Spleen (tissue), 11 donors: ENCODE measurements at regions not wholly inside any gene's neighbourhood (a gene's known extent, or its start where the extent isn't known, plus 50 kb on each side); places are given as distances from the start of the nearest gene placed in this dataset.

Experiments
- DNase-seq: peaks from one replicate; pipeline ENCODE4 v3.0.0-alpha.2; 2020
- H3K27ac ChIP-seq, 8 donors: fragments of 200-600 bp; sonication (generic) in 7 of 8; 1 replicate in 4 of 8; 2 replicates in 4 of 8; pipeline versions ENCODE4 v1.5.0 to v1.8.0; 2016 to 2021; ENCODE audit warnings: inconsistent platforms in 4 of 8, mild to moderate bottlenecking in 4 of 8, moderate library complexity in 1 of 8
- H3K27me3 ChIP-seq, 7 donors: fragments of 200-600 bp; sonication (generic) in 6 of 7; replicated peaks in 1 of 7; 1 replicate in 4 of 7; 2 replicates in 3 of 7; pipeline versions ENCODE4 v1.5.0 to v1.8.0; 2016 to 2021; ENCODE audit warnings: inconsistent platforms in 3 of 7, mild to moderate bottlenecking in 1 of 7
- H3K36me3 ChIP-seq, 6 donors: fragments of 200-600 bp; sonication (generic) in 5 of 6; 1 replicate in 4 of 6; 2 replicates in 2 of 6; pipeline versions ENCODE4 v1.5.0 to v1.8.0; 2016 to 2021; ENCODE audit warnings: inconsistent platforms in 2 of 6
- H3K4me1 ChIP-seq, 6 donors: fragments of 200-600 bp; sonication (generic) in 5 of 6; 1 replicate in 3 of 6; 2 replicates in 3 of 6; pipeline versions ENCODE4 v1.5.0 to v1.8.0; 2016 to 2021; ENCODE audit warnings: inconsistent platforms in 3 of 6
- H3K4me3 ChIP-seq, 8 donors: fragments of 200-600 bp; sonication (generic) in 7 of 8; 1 replicate in 4 of 8; 2 replicates in 4 of 8; pipeline versions ENCODE4 v1.5.0 to v1.8.0; 2016 to 2021; ENCODE audit warnings: inconsistent platforms in 4 of 8, mild to moderate bottlenecking in 4 of 8, moderate library complexity in 2 of 8
- H3K9me3 ChIP-seq, 8 donors: fragments of 200-600 bp; sonication (generic) in 7 of 8; 1 replicate in 4 of 8; 2 replicates in 4 of 8; pipeline versions ENCODE4 v1.5.0 to v1.8.0; 2016 to 2021; ENCODE audit warnings: inconsistent platforms in 4 of 8
- CTCF ChIP-seq, 11 experiments: fragments of 200-600 bp in 7 of 11; fragments of 450-650 bp in 4 of 11; sonication (generic) in 4 of 11; IDR thresholded peaks in 8 of 11; conservative IDR thresholded peaks in 3 of 11; 1 replicate in 7 of 11; 2 replicates in 4 of 11; pipeline versions ENCODE4 v1.4.0 to v1.8.0; 2016 to 2021; ENCODE audit warnings: antibody characterized with exemption in 11 of 11, inconsistent platforms in 4 of 11, mild to moderate bottlenecking in 1 of 11
- POLR2A ChIP-seq, 3 donors: fragments of 450-650 bp; IDR thresholded peaks; one replicate each; pipeline ENCODE4 v1.5.1; 2017; ENCODE audit warnings: antibody characterized with exemption in 3 of 3, mild to moderate bottlenecking in 1 of 3
- POLR2AphosphoS5 ChIP-seq, 3 donors: sonication (generic); formaldehyde crosslinking; IDR thresholded peaks; one replicate each; pipeline ENCODE4 v1.5.1; 2017; ENCODE audit warnings: antibody characterized with exemption in 3 of 3
- WGBS, 5 donors: extraction: QIAGEN DNeasy Blood & Tissue Kit in 3 of 5; methylation state at CpG; one replicate each; pipeline versions ENCODE4 v1.1.5 to v1.1.7; 2013 to 2018; 5-methylcytosine and 5-hydroxymethylcytosine counted together
- intact Hi-C: fragments of 100-400 bp; cut with DNase I; formaldehyde crosslinking; loops from one replicate; pipeline ENCODE4 v1.15.0; 2023; ENCODE audit warnings: low total_unique reads
- donor health status: healthy with polysubstance abuse.
- donor health status: DM: no; HTN: no; CAD: no; lungs with moderate emphysema.
- donor health status: DM: no; HTN: no; CAD: no.
- donor health status: Bipolar disorder and iron deficiency.
- donor health status: healthy.
- donor health status: DM: no; HTN: no; CAD: no.
- donor health status: DM: yes; HTN: yes; CAD: no.

DNA sequence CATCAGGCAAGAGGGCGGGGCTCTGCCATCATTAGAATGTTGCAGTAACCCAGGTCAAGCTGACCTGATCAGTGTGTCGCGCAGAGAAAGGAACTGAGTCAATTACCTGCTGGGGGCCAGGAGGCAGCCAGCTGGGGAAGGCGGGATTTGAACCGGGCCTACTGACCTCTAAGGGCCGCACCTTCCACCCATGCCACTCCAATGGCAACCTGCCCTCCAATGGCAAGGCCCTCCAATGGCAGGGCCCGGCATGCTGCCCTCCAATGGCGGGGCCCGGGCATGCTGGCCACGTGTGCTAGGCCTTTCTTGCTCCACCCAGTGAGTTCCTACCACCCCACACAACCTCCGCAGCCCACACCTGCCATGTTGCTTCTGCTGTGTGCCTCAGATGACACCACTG lies 407.6 kb downstream of the CTTN start:
- DNase-seq, result no peak
- Histone ChIP-seq H3K27ac (no peak overlapping the region), H3K4me3 (no peak overlapping the region), H3K4me1 (peaks cover 0 to 11% (median 0%) of the 10 kb centered on the region in 6 donors), H3K27me3 (peaks cover 0 to 23% (median 0%) of the 10 kb centered on the region in 7 donors), H3K9me3 (no peaks in the 10 kb centered on the region), H3K36me3 (no peaks in the 10 kb centered on the region)
- TF ChIP-seq POLR2AphosphoS5 (IDR thresholded peaks at IDR 0.05), result no peak
- TF ChIP-seq POLR2A (IDR thresholded peaks at IDR 0.05), result no peak
- no peak for TF ChIP-seq CTCF (IDR thresholded peaks at IDR 0.05 in 8 of 11, conservative IDR thresholded peaks at IDR 0.05 in 3 of 11)
- 90 to 94% (median 92%) methylated on average over 11 of the region's 11 CpGs for WGBS, 5 donors
- intact Hi-C loops, result no loop called here

DNA sequence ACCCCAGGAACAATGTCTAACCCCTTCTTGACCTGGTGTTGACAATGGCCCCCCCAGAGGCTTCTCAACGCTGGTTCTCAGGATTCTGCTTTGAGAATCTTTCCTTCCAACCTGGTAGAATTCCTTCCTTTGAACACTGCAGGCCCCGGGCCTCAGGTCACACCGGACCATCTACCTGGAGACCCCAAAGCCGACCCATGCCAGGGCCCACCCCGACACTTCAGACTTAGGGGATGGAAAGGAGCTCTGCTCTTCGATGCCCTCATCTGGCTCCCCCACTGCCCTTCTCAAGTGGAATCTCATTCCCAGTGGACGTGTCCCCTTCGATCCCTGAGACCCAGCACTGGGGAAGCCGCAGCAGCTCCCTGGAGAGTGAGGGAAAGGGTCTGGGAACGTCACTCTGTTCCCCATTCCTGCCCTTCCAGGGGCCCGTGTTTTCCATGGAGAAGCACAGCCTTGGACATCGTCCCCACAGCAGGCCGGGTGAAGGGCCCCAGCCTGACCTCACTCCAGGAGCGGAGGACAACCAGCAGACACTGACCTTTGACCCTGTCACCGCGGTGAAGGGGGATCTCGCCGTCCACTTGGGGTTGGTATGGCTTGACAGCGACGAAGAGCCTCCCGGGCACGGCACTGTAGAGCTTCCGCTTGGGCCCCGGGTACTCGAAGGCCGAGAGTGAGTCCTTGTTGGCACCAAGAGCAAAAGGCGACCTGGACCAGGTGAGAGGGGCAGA lies 408.3 kb downstream of the CTTN start:
- 90 to 94% (median 92%) methylated on average over 25 to 27 of the region's 27 CpGs for WGBS, 5 donors
- TF ChIP-seq POLR2A (IDR thresholded peaks at IDR 0.05) (no peak), POLR2AphosphoS5 (IDR thresholded peaks at IDR 0.05) (no peak), CTCF (IDR thresholded peaks at IDR 0.05 in 8 of 11, conservative IDR thresholded peaks at IDR 0.05 in 3 of 11) (no peak)
- Histone ChIP-seq H3K27ac (no peak overlapping the region), H3K36me3 (no peaks in the 10 kb centered on the region), H3K4me1 (peaks cover 0 to 11% (median 0%) of the 10 kb centered on the region in 6 donors), H3K9me3 (no peaks in the 10 kb centered on the region), H3K27me3 (peaks cover 0 to 23% (median 0%) of the 10 kb centered on the region in 7 donors), H3K4me3 (no peak overlapping the region)
- intact Hi-C loops, result no loop called here
- DNase-seq, result no peak

DNA sequence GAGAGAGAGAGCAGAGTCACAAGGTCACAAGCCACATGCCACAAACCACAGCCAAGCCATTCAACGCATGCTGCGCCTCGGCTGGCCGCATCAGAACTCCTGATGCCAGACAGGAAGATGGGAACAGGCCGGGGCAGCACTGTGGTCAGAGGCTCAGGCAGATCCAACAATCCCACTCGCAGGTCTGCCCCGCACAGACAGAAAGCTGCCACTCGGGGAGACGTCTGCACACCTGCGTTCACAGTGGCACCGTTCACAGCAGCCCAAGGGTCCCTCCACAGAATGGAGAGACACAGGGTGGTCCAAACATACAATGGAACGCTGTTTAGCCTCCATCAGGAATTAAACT lies 408.8 kb downstream of the CTTN start:
- Histone ChIP-seq H3K4me3 (no peak overlapping the region), H3K27ac (no peak overlapping the region), H3K36me3 (no peaks in the 10 kb centered on the region), H3K9me3 (no peaks in the 10 kb centered on the region), H3K4me1 (peaks cover 0 to 11% (median 0%) of the 10 kb centered on the region in 6 donors), H3K27me3 (peaks cover 0 to 23% (median 0%) of the 10 kb centered on the region in 7 donors)
- intact Hi-C loops, result no loop called here
- TF ChIP-seq CTCF (IDR thresholded peaks at IDR 0.05 in 8 of 11, conservative IDR thresholded peaks at IDR 0.05 in 3 of 11) (no peak), POLR2AphosphoS5 (IDR thresholded peaks at IDR 0.05) (no peak), POLR2A (IDR thresholded peaks at IDR 0.05) (no peak)
- DNase-seq, result no peak
- 87 to 96% (median 89%) methylated on average over 12 of the region's 12 CpGs for WGBS, 5 donors

DNA sequence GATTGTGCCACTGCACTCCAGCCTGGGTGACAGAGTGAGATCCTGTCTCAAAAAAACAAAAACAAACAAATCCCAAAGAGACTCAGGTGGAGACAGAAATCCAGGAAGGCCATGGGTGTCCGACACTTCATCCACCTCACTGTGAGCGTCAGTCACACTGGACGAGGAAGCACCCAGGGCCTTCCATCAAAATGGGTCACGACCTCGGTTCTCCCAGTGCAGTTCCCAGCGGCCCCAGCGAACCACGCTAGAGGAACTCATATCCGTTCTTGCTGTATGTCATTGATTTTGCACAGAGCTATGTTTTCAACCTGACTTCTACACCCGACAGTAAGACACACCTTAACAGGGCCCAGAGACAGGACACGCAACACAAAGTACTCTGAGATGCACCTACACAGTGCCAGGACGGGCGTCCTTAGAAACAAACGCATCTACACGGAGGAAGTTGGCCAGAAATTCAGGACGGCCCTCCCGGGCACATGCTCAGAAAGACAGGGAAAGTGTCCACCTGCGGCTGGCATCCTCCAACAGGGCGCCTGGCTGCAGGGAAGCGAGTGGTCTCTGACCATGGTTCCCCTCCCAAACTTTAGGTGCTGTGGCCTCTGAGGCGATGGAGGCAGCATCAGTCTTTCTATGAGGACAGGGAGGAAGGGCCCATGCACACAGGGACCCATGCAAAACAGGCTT lies 410.5 kb downstream of the CTTN start:
- no peak for DNase-seq
- Histone ChIP-seq H3K4me1 (peaks cover 0 to 7% (median 0%) of the 10 kb centered on the region in 6 donors), H3K27me3 (peaks cover 0 to 17% (median 0%) of the 10 kb centered on the region in 7 donors), H3K4me3 (no peak overlapping the region), H3K27ac (no peak overlapping the region), H3K9me3 (no peaks in the 10 kb centered on the region), H3K36me3 (no peaks in the 10 kb centered on the region)
- intact Hi-C loops, result no loop called here
- no peak for TF ChIP-seq POLR2A (IDR thresholded peaks at IDR 0.05)
- WGBS, 5 donors, result 87 to 92% (median 90%) methylated on average over 21 of the region's 21 CpGs
